ENCODE measurements at regions not wholly inside any gene's neighbourhood (a gene's known extent, or its start where the extent isn't known, plus 50 kb on each side); places are given as distances from the start of the nearest gene placed in this dataset.

DNA sequence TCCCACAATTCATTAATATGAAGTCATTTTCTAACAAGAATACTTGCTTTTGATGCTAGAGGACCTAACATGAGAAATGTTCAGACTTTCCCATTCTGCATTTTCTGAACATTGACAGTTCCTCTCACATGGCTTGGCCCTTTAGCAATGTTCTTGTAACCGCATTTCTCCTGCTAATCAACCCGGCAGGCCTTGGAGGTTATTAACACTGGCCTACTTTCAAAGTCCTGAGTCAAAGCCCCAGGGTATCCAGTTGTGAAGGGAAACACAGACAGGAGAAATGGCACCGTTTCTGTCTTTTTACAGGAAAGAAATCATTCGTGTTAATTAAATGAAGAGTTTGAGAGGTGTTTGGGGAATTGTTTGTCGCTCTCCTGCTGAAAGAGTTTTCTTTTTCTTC is 446.5 kb upstream of the MIS18BP1 start:
- TF ChIP-seq EZH2 (IDR thresholded peaks at IDR 0.05; ENCODE audit: insufficient read depth, poor library complexity, severe bottlenecking) (no peak), EZH2phosphoT487 (IDR thresholded peaks at IDR 0.05; ENCODE audit: insufficient read depth, low read depth) (no peak)
